Mesenchymal stem cell (in vitro differentiated cells and primary cell): ENCODE measurements at regions not wholly inside any gene's neighbourhood (a gene's known extent, or its start where the extent isn't known, plus 50 kb on each side); places are given as distances from the start of the nearest gene placed in this dataset.

Source experiments
- DNase-seq: peaks from one replicate; pipeline ENCODE4 v3.0.0-alpha.2; 2013
- H2AFZ ChIP-seq: one replicate; pipeline ENCODE4 v1.6.1; 2013; ENCODE audit warnings: low read depth, mild to moderate bottlenecking, control low read depth, inconsistent platforms, low read length, moderate library complexity
- H2AK5ac ChIP-seq: 2 replicates; pipeline ENCODE4 v1.6.1; 2013; ENCODE audit warnings: low read length, moderate library complexity, mild to moderate bottlenecking, inconsistent platforms; ENCODE audit not compliant: severe bottlenecking
- H2BK120ac ChIP-seq: one replicate; pipeline ENCODE4 v1.6.1; 2013; ENCODE audit warnings: low read depth, mild to moderate bottlenecking, inconsistent platforms, low read length, moderate library complexity
- H2BK12ac ChIP-seq, 2 experiments: one replicate each; pipeline ENCODE4 v1.6.1; 2013; ENCODE audit warnings: inconsistent platforms in 2 of 2, low read length in 2 of 2, mild to moderate bottlenecking in 2 of 2, moderate library complexity in 2 of 2, control low read depth in 1 of 2
- H2BK15ac ChIP-seq: one replicate; pipeline ENCODE4 v1.6.1; 2013; ENCODE audit warnings: mild to moderate bottlenecking, low read depth, inconsistent platforms; ENCODE audit not compliant: poor library complexity, severe bottlenecking
- H2BK5ac ChIP-seq: 2 replicates; pipeline ENCODE4 v1.6.1; 2013; ENCODE audit warnings: low read depth, mild to moderate bottlenecking, low read length, control low read depth, inconsistent platforms; ENCODE audit not compliant: poor library complexity, severe bottlenecking
- H3K14ac ChIP-seq, 2 experiments: one replicate each; pipeline ENCODE4 v1.6.1; 2013; ENCODE audit warnings: inconsistent platforms in 2 of 2, low read length in 2 of 2, control low read depth in 1 of 2, mild to moderate bottlenecking in 1 of 2, moderate library complexity in 1 of 2
- H3K18ac ChIP-seq, 2 experiments: one replicate each; pipeline ENCODE4 v1.6.1; 2013; ENCODE audit warnings: inconsistent platforms in 2 of 2, low read length in 2 of 2, control low read depth in 1 of 2, low read depth in 1 of 2, mild to moderate bottlenecking in 1 of 2
- H3K23ac ChIP-seq, 2 experiments: one replicate each; pipeline ENCODE4 v1.6.1; 2013; ENCODE audit warnings: inconsistent platforms in 2 of 2, low read length in 2 of 2, mild to moderate bottlenecking in 2 of 2, moderate library complexity in 2 of 2, control low read depth in 1 of 2
- H3K27ac ChIP-seq: 2 replicates; pipeline ENCODE4 v1.5.1; 2013; ENCODE audit warnings: mild to moderate bottlenecking, moderate library complexity, low read length, control low read depth, inconsistent platforms; ENCODE audit not compliant: poor library complexity, severe bottlenecking
- H3K27me3 ChIP-seq, 2 experiments: 2 replicates each; pipeline versions ENCODE4 v1.6.1 to v1.7.0; 2013; ENCODE audit warnings: low read length in 2 of 2, mild to moderate bottlenecking in 2 of 2, moderate library complexity in 2 of 2, control low read depth in 1 of 2, inconsistent platforms in 1 of 2; ENCODE audit not compliant: control insufficient read depth in 1 of 2, insufficient read depth in 1 of 2
- H3K36me3 ChIP-seq, 2 experiments: 2 replicates each; pipeline versions ENCODE4 v1.6.1 to v1.7.0; 2013; ENCODE audit warnings: low read length in 2 of 2, control low read depth in 1 of 2, inconsistent platforms in 1 of 2, low read depth in 1 of 2, mild to moderate bottlenecking in 1 of 2; ENCODE audit not compliant: insufficient read depth in 2 of 2, control insufficient read depth in 1 of 2
- H3K4ac ChIP-seq, 2 experiments: one replicate each; pipeline ENCODE4 v1.6.1; 2013; ENCODE audit warnings: inconsistent platforms in 2 of 2, low read length in 2 of 2, mild to moderate bottlenecking in 2 of 2, moderate library complexity in 2 of 2, control low read depth in 1 of 2, low read depth in 1 of 2
- H3K4me1 ChIP-seq: 2 replicates; pipeline ENCODE4 v1.6.1; 2013; ENCODE audit warnings: low read depth, low read length, control low read depth; ENCODE audit not compliant: control insufficient read depth, insufficient read depth
- H3K4me2 ChIP-seq: 2 replicates; pipeline ENCODE4 v1.6.1; 2013; ENCODE audit warnings: low read length, mild to moderate bottlenecking, inconsistent platforms; ENCODE audit not compliant: poor library complexity, severe bottlenecking
- H3K4me3 ChIP-seq, 2 experiments: 2 replicates each; pipeline versions ENCODE4 v1.5.1 to v1.7.0; 2013; ENCODE audit warnings: low read length in 2 of 2, mild to moderate bottlenecking in 2 of 2, control low read depth in 1 of 2, low read depth in 1 of 2; ENCODE audit not compliant: insufficient read depth in 1 of 2
- H3K79me1 ChIP-seq: replicated peaks from 2 replicates; pipeline ENCODE4 v1.6.1; 2013; ENCODE audit warnings: mild to moderate bottlenecking, control low read depth, low read length, inconsistent platforms; ENCODE audit not compliant: poor library complexity, severe bottlenecking
- H3K9ac ChIP-seq: 2 replicates; pipeline ENCODE4 v1.7.0; 2013; ENCODE audit warnings: mild to moderate bottlenecking, low read length, moderate library complexity
- H3K9me3 ChIP-seq: 2 replicates; pipeline ENCODE4 v1.7.0; 2013; ENCODE audit warnings: mild to moderate bottlenecking, low read length; ENCODE audit not compliant: control insufficient read depth
- H4K8ac ChIP-seq: one replicate; pipeline ENCODE4 v1.6.1; 2013; ENCODE audit warnings: inconsistent platforms, mild to moderate bottlenecking, low read length, moderate library complexity
- H4K91ac ChIP-seq: one replicate; pipeline ENCODE4 v1.6.1; 2013; ENCODE audit warnings: mild to moderate bottlenecking, low read length, inconsistent platforms
- WGBS: methylation state at CpG from one replicate; pipeline ENCODE4 v1.1.7; 2013; ENCODE audit warnings: mixed read lengths; 5-methylcytosine and 5-hydroxymethylcytosine counted together

GRCh38 chr9:118121361-118121760 lies 417.2 kb downstream of the TLR4 start:
- no peak for DNase-seq
- Histone ChIP-seq H3K14ac (no peak overlapping the region), H2BK12ac (no peak overlapping the region), H2BK15ac (no peak overlapping the region), H3K27me3 (no peaks in the 10 kb centered on the region), H3K4ac (no peak overlapping the region), H3K9ac (no peak overlapping the region), H3K9me3 (no peaks in the 10 kb centered on the region), H2BK120ac (no peak overlapping the region), H2AFZ (no peak overlapping the region), H2BK5ac (no peak overlapping the region), H3K27ac (no peak overlapping the region), H3K4me3 (no peak overlapping the region), H3K36me3 (no peaks in the 10 kb centered on the region), H3K4me1 (no peaks in the 10 kb centered on the region), H3K18ac (no peak overlapping the region), H3K23ac (no peak overlapping the region), H3K4me2 (no peak overlapping the region), H4K8ac (no peak overlapping the region), H4K91ac (no peak overlapping the region), H3K79me1 (no peaks in the 10 kb centered on the region), H2AK5ac (no peak overlapping the region)
- no CpG with 5 or more reads among the region's 2 CpGs for whole genome bisulfite sequencing

GRCh38 chr9:118128313-118128712 lies 424.1 kb downstream of the TLR4 start:
- Histone ChIP-seq H3K36me3 (no peaks in the 10 kb centered on the region), H2AFZ (no peak overlapping the region), H3K4ac (no peak overlapping the region), H3K18ac (no peak overlapping the region), H3K4me2 (no peak overlapping the region), H3K79me1 (no peaks in the 10 kb centered on the region), H4K91ac (no peak overlapping the region), H4K8ac (no peak overlapping the region), H2BK12ac (no peak overlapping the region), H3K4me1 (no peaks in the 10 kb centered on the region), H3K27ac (no peak overlapping the region), H2AK5ac (no peak overlapping the region), H3K27me3 (no peaks in the 10 kb centered on the region), H3K9me3 (no peaks in the 10 kb centered on the region), H3K9ac (no peak overlapping the region), H2BK5ac (no peak overlapping the region), H3K4me3 (peak overlapping the region in 1 of 2 experiments; percentile 21), H2BK120ac (no peak overlapping the region), H2BK15ac (no peak overlapping the region), H3K14ac (no peak overlapping the region), H3K23ac (no peak overlapping the region)
- no peak for DNase-seq
- WGBS = 73% methylated on average over 2 of the region's 2 CpGs

- H3K14ac ChIP-seq = no peak overlapping the region
- H2AK5ac ChIP-seq = no peak overlapping the region
- 60% methylated on average over 3 of the region's 3 CpGs for WGBS
- H3K4ac ChIP-seq = no peak overlapping the region
- no peak overlapping the region for H3K4me2 ChIP-seq
- no peak overlapping the region for H3K9ac ChIP-seq
- H3K27me3 ChIP-seq = no peaks in the 10 kb centered on the region
- no peak overlapping the region for H2BK15ac ChIP-seq
- no peak overlapping the region for H2AFZ ChIP-seq
- no peaks in the 10 kb centered on the region for H3K9me3 ChIP-seq
- DNase-seq = no peak
- H2BK12ac ChIP-seq = no peak overlapping the region
- no peak overlapping the region for H4K91ac ChIP-seq
- H2BK5ac ChIP-seq = no peak overlapping the region
- H3K4me1 ChIP-seq = no peaks in the 10 kb centered on the region
- H3K36me3 ChIP-seq = no peaks in the 10 kb centered on the region
- no peak overlapping the region for H2BK120ac ChIP-seq
- H4K8ac ChIP-seq = no peak overlapping the region
- no peak overlapping the region for H3K23ac ChIP-seq
- no peaks in the 10 kb centered on the region for H3K79me1 ChIP-seq
- no peak overlapping the region for H3K4me3 ChIP-seq
- H3K27ac ChIP-seq = no peak overlapping the region
- no peak overlapping the region for H3K18ac ChIP-seq
Observed at GRCh38 chr9:118129541-118129940, 425.3 kb downstream of the TLR4 start.

- H4K8ac ChIP-seq = no peak overlapping the region
- H3K4me2 ChIP-seq = no peak overlapping the region
- H2BK15ac ChIP-seq = no peak overlapping the region
- H4K91ac ChIP-seq = no peak overlapping the region
- WGBS = 89% methylated on average over 1 of the region's 1 CpG
- no peak overlapping the region for H3K4ac ChIP-seq
- H3K4me1 ChIP-seq = no peaks in the 10 kb centered on the region
- no peak overlapping the region for H3K27ac ChIP-seq
- H3K36me3 ChIP-seq = no peaks in the 10 kb centered on the region
- H3K18ac ChIP-seq = no peak overlapping the region
- H3K14ac ChIP-seq = no peak overlapping the region
- H3K9ac ChIP-seq = no peak overlapping the region
- no peak overlapping the region for H3K4me3 ChIP-seq
- H3K27me3 ChIP-seq = no peaks in the 10 kb centered on the region
- H2BK5ac ChIP-seq = no peak overlapping the region
- H3K23ac ChIP-seq = no peak overlapping the region
- no peaks in the 10 kb centered on the region for H3K79me1 ChIP-seq
- no peak overlapping the region for H2AFZ ChIP-seq
- H2BK12ac ChIP-seq = no peak overlapping the region
- no peak overlapping the region for H2BK120ac ChIP-seq
- no peak for DNase-seq
- H3K9me3 ChIP-seq = no peaks in the 10 kb centered on the region
- no peak overlapping the region for H2AK5ac ChIP-seq
Observed at GRCh38 chr9:118148990-118149389, 444.8 kb downstream of the TLR4 start.
